ENCODE measurements at regions not wholly inside any gene's neighbourhood (a gene's known extent, or its start where the extent isn't known, plus 50 kb on each side); places are given as distances from the start of the nearest gene placed in this dataset.
A peak's percentile ranks its signal among the peaks of the same experiment; 100 is the strongest.

DNA sequence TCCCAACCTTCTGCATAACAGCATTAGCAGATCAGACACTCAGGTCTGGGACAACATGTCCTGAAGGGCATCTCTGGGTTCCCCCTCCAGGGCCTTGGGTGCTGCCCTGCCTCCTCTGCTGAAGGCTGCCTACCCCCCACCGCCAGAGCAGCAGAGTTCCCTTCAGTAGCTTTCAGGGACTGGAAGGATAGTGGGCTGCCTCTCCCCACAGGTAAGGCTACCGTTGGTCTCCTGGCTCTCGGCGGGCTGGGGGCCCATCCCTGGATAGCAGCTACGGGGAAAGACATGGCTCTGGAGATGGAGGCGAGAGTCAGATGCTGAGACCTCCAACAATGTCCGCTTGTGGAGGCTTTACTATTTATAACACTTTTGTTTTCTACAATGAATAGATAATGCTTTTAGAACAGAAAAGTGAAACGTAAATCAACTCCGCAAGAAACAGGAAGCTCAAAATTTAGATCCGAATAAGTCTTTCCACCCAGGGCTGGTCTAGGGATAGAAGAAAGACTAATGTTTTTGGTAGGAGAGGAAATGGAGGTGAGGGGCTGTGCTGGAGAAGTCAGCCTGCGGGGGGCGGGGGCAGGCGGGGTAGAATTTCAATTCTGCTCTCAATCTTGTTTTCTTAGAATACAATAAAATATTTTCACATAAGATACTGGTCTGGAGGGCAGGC lies 58.4 kb downstream of the ARL4C start:
- no peaks in the 10 kb centered on the region for H3K27me3 ChIP-seq (replicated peaks; ENCODE audit: control insufficient read depth, insufficient read depth, low read length)
- H3K4me3 ChIP-seq (ENCODE audit: low read length): no peak overlapping the region
- no peak for DNase-seq (ENCODE audit: low read depth)
- H3K36me3 ChIP-seq (ENCODE audit: control insufficient read depth, insufficient read depth, low read length, severe bottlenecking): no peaks in the 10 kb centered on the region
- peaks cover 6% of the 10 kb centered on the region for H3K4me1 ChIP-seq (ENCODE audit: control insufficient read depth, insufficient read depth, low read length)
- H3K9ac ChIP-seq (ENCODE audit: low read length): no peak overlapping the region
- no peaks in the 10 kb centered on the region for H3K9me3 ChIP-seq (ENCODE audit: control insufficient read depth, low read length)

GRCh38 chr2:234437642-234438304 lies 59.1 kb downstream of the ARL4C start:
- H3K4me3 ChIP-seq (ENCODE audit: low read length): no peak overlapping the region
- DNase-seq (ENCODE audit: low read depth): no peak
- no peaks in the 10 kb centered on the region for H3K36me3 ChIP-seq (ENCODE audit: control insufficient read depth, insufficient read depth, low read length, severe bottlenecking)
- peaks cover 8% of the 10 kb centered on the region for H3K4me1 ChIP-seq (ENCODE audit: control insufficient read depth, insufficient read depth, low read length)
- H3K9me3 ChIP-seq (ENCODE audit: control insufficient read depth, low read length): no peaks in the 10 kb centered on the region
- H3K27me3 ChIP-seq (replicated peaks; ENCODE audit: control insufficient read depth, insufficient read depth, low read length): no peaks in the 10 kb centered on the region
- no peak overlapping the region for H3K9ac ChIP-seq (ENCODE audit: low read length)

DNA sequence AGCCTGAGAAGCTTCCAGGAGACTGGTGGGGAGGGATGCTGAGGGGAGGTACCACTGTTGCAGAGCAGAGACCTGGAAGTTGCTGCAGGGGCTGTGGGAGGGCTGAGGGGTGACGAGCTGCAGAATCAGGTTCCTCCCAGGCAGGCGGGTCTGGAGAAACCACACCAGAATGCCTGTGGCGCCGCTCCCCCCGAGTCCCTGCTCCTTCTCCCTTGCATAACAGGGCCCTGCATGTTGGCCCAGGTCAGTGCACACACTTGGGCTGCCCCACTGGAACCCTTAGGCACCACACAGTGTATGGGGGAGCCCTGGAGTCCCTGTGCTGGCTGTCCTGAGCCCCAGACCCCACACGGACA lies 60.4 kb downstream of the ARL4C start:
- H3K4me3 ChIP-seq (ENCODE audit: low read length): no peak overlapping the region
- H3K4me1 ChIP-seq (ENCODE audit: control insufficient read depth, insufficient read depth, low read length): peaks cover 8% of the 10 kb centered on the region
- DNase-seq (ENCODE audit: low read depth): no peak
- no peaks in the 10 kb centered on the region for H3K36me3 ChIP-seq (ENCODE audit: control insufficient read depth, insufficient read depth, low read length, severe bottlenecking)
- H3K27me3 ChIP-seq (replicated peaks; ENCODE audit: control insufficient read depth, insufficient read depth, low read length): no peaks in the 10 kb centered on the region
- H3K9me3 ChIP-seq (ENCODE audit: control insufficient read depth, low read length): no peaks in the 10 kb centered on the region
- H3K9ac ChIP-seq (ENCODE audit: low read length): no peak overlapping the region

GRCh38 chr2:234435836-234436481 lies 60.9 kb downstream of the ARL4C start:
- no peak for DNase-seq (ENCODE audit: low read depth)
- Histone ChIP-seq H3K27me3 (replicated peaks; ENCODE audit: control insufficient read depth, insufficient read depth, low read length) (no peaks in the 10 kb centered on the region), H3K36me3 (ENCODE audit: control insufficient read depth, insufficient read depth, low read length, severe bottlenecking) (no peaks in the 10 kb centered on the region)

DNA sequence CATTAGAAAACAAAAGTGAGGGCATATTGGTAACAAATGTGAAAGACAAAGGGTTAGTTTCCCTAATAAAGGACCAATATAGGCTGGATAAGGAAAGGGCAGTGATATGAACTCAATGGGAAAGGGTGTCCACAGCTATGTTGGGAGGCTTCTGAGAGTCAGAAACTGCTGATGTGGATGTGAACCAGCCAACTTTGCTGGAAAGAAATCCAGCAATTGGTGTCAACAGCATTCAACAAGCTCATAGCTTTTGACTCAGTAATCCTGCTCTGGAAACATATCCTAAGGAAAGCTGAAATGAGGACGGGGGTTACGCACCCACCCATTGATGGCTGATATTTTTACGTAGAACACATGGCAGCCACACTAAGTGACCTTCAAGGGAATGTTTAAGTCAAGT lies 63.7 kb downstream of the ARL4C start:
- no peaks in the 10 kb centered on the region for H3K9me3 ChIP-seq (ENCODE audit: control insufficient read depth, low read length)
- peaks cover 8% of the 10 kb centered on the region for H3K4me1 ChIP-seq (ENCODE audit: control insufficient read depth, insufficient read depth, low read length)
- H3K9ac ChIP-seq (ENCODE audit: low read length): no peak overlapping the region
- no peaks in the 10 kb centered on the region for H3K36me3 ChIP-seq (ENCODE audit: control insufficient read depth, insufficient read depth, low read length, severe bottlenecking)
- H3K27me3 ChIP-seq (replicated peaks; ENCODE audit: control insufficient read depth, insufficient read depth, low read length): no peaks in the 10 kb centered on the region
- DNase-seq (ENCODE audit: low read depth): no peak
- H3K4me3 ChIP-seq (ENCODE audit: low read length): no peak overlapping the region

More at GRCh38 chr2:234435836-234436481, 60.9 kb downstream of the ARL4C start:
- H3K4me3 ChIP-seq (ENCODE audit: low read length): peak overlapping the region; percentile 22
- peaks cover 8% of the 10 kb centered on the region for H3K4me1 ChIP-seq (ENCODE audit: control insufficient read depth, insufficient read depth, low read length)
- H3K9ac ChIP-seq (ENCODE audit: low read length): peak overlapping the region; percentile 22
- H3K9me3 ChIP-seq (ENCODE audit: control insufficient read depth, low read length): no peaks in the 10 kb centered on the region

DNA sequence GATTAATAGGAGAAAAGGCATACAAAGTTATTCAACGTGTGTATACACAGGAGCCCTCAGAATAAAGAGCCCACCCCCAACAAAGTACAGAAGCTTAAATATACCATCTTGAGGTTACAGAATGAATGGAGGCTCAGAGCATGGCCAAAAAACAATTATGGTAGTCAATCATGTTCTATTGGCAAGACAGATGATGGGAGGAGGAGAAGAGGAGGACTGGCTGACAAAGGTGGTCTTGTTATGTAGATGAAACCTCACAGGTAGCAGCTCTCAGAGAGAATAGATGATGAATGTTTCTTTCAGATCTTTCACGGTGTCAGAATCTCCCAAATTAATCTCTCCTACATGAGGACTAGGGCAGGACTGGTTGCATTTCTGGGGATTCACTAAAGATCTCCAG lies 66.0 kb downstream of the ARL4C start:
- no peaks in the 10 kb centered on the region for H3K36me3 ChIP-seq (ENCODE audit: control insufficient read depth, insufficient read depth, low read length, severe bottlenecking)
- H3K4me1 ChIP-seq (ENCODE audit: control insufficient read depth, insufficient read depth, low read length): peaks cover 14% of the 10 kb centered on the region
- no peaks in the 10 kb centered on the region for H3K9me3 ChIP-seq (ENCODE audit: control insufficient read depth, low read length)
- no peak overlapping the region for H3K9ac ChIP-seq (ENCODE audit: low read length)
- no peak overlapping the region for H3K4me3 ChIP-seq (ENCODE audit: low read length)
- DNase-seq (ENCODE audit: low read depth): no peak
- no peaks in the 10 kb centered on the region for H3K27me3 ChIP-seq (replicated peaks; ENCODE audit: control insufficient read depth, insufficient read depth, low read length)

GRCh38 chr2:234429265-234429664 lies 67.6 kb downstream of the ARL4C start:
- no peaks in the 10 kb centered on the region for H3K9me3 ChIP-seq (ENCODE audit: control insufficient read depth, low read length)
- H3K4me1 ChIP-seq (ENCODE audit: control insufficient read depth, insufficient read depth, low read length): peaks cover 17% of the 10 kb centered on the region
- no peak for DNase-seq (ENCODE audit: low read depth)
- H3K4me3 ChIP-seq (ENCODE audit: low read length): no peak overlapping the region
- no peak overlapping the region for H3K9ac ChIP-seq (ENCODE audit: low read length)
- H3K27me3 ChIP-seq (replicated peaks; ENCODE audit: control insufficient read depth, insufficient read depth, low read length): no peaks in the 10 kb centered on the region
- H3K36me3 ChIP-seq (ENCODE audit: control insufficient read depth, insufficient read depth, low read length, severe bottlenecking): no peaks in the 10 kb centered on the region

- peaks cover 26% of the 10 kb centered on the region for H3K4me1 ChIP-seq (ENCODE audit: control insufficient read depth, insufficient read depth, low read length)
- H3K9me3 ChIP-seq (ENCODE audit: control insufficient read depth, low read length): no peaks in the 10 kb centered on the region
- H3K4me3 ChIP-seq (ENCODE audit: low read length): no peak overlapping the region
- H3K36me3 ChIP-seq (ENCODE audit: control insufficient read depth, insufficient read depth, low read length, severe bottlenecking): no peaks in the 10 kb centered on the region
- DNase-seq (ENCODE audit: low read depth): peak; percentile 66
- H3K27me3 ChIP-seq (replicated peaks; ENCODE audit: control insufficient read depth, insufficient read depth, low read length): no peaks in the 10 kb centered on the region
- no peak overlapping the region for H3K9ac ChIP-seq (ENCODE audit: low read length)
Measured at GRCh38 chr2:234427081-234428061, 69.5 kb downstream of the ARL4C start.

- Histone ChIP-seq H3K4me3 (ENCODE audit: low read length) (no peak overlapping the region), H3K9ac (ENCODE audit: low read length) (no peak overlapping the region), H3K4me1 (ENCODE audit: control insufficient read depth, insufficient read depth, low read length) (peaks cover 32% of the 10 kb centered on the region), H3K36me3 (ENCODE audit: control insufficient read depth, insufficient read depth, low read length, severe bottlenecking) (no peaks in the 10 kb centered on the region), H3K27me3 (replicated peaks; ENCODE audit: control insufficient read depth, insufficient read depth, low read length) (no peaks in the 10 kb centered on the region), H3K9me3 (ENCODE audit: control insufficient read depth, low read length) (no peaks in the 10 kb centered on the region)
- no peak for DNase-seq (ENCODE audit: low read depth)
Measured at GRCh38 chr2:234426616-234427015, 70.3 kb downstream of the ARL4C start.

DNA sequence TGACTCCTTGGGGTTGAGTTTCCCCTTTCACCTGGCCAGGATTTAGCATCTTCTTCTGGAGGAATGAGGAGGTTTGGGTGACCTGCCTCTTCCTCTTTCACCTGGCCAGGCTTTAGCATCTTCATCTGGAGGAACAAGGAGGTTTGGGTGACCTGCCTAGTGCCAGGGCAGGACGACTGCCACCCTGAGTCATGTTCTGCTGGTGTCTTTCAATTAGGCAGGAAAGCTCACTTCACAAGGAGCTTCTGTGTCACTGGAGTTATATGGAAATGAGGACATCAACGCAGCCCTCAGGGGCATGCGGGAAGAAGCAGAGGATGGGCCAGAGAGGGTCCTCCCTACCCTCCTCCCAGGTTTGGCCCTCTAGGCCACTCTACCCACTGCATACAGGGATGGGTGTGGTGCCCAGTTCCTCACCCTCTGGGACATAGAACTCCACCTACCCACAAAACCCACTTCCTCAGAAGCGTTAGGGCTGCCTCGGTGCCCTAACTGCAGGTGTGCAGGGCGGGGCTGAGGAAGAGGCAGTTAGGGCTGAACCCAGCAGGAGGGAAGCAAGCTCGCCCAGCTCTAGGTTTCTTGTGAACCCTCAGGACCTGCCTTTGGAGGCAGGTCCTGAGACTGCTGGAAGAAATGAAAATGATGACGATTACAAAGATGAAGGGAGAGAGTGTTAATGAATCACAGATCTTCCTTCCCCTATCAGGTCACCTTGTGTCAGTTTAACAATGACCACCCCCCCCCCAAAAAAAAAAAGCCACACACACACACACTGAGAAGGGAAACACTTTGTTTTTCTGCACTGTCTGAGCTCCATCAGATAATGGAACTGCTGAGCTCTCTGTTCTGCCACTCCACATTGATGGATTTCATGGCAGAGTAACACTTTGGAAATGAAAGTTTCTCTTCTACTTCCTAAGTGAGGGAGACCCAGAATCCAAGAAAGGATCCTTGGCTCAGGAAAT lies 71.0 kb downstream of the ARL4C start:
- no peaks in the 10 kb centered on the region for H3K27me3 ChIP-seq (replicated peaks; ENCODE audit: control insufficient read depth, insufficient read depth, low read length)
- no peaks in the 10 kb centered on the region for H3K36me3 ChIP-seq (ENCODE audit: control insufficient read depth, insufficient read depth, low read length, severe bottlenecking)
- H3K4me3 ChIP-seq (ENCODE audit: low read length): no peak overlapping the region
- DNase-seq (ENCODE audit: low read depth): no peak
- H3K9ac ChIP-seq (ENCODE audit: low read length): no peak overlapping the region
- H3K4me1 ChIP-seq (ENCODE audit: control insufficient read depth, insufficient read depth, low read length): peaks cover 35% of the 10 kb centered on the region
- H3K9me3 ChIP-seq (ENCODE audit: control insufficient read depth, low read length): no peaks in the 10 kb centered on the region
